MCF 10A (cell line): ENCODE measurements at regions not wholly inside any gene's neighbourhood (a gene's known extent, or its start where the extent isn't known, plus 50 kb on each side); places are given as distances from the start of the nearest gene placed in this dataset.

Source experiments
- BruUV-seq: library from RNA; stranded (reverse); fragments of 400-500 nt; replicated peaks from 2 replicates; lab custom pipeline; 2021; lab: Mats Ljungman, UMichigan
- CTCF ChIA-PET: fragments of 300-600 bp; sonication (Branson Sonifier 250); formaldehyde crosslinking; extraction: SDS; loops from one replicate; lab custom pipeline; 2021; ENCODE audit warnings: antibody characterized with exemption, inconsistent platforms; lab: Yijun Ruan, JAX
- POLR2A ChIA-PET: fragments of 300-600, 350-650 bp; sonication (Branson Sonifier 250); formaldehyde crosslinking; extraction: SDS; loops from one replicate; lab custom pipeline; 2020; ENCODE audit warnings: antibody characterized with exemption, inconsistent platforms; lab: Yijun Ruan, JAX
- DNase-seq: peaks from one replicate; pipeline ENCODE4 v3.0.0-alpha.2; 2018; ENCODE audit not compliant: unreplicated experiment
- H3K27ac Mint-ChIP-seq: one replicate; pipeline ENCODE4 v1.8.0; 2022; ENCODE audit warnings: mild to moderate bottlenecking, low read depth, mixed read lengths; ENCODE audit not compliant: unreplicated experiment
- H3K27me3 Mint-ChIP-seq: one replicate; pipeline ENCODE4 v1.8.0; 2022; ENCODE audit warnings: mixed read lengths; ENCODE audit not compliant: insufficient read depth, unreplicated experiment
- H3K36me3 Mint-ChIP-seq: one replicate; pipeline ENCODE4 v1.8.0; 2022; ENCODE audit warnings: mild to moderate bottlenecking, moderate library complexity, mixed read lengths; ENCODE audit not compliant: insufficient read depth, unreplicated experiment
- H3K4me1 Mint-ChIP-seq: one replicate; pipeline ENCODE4 v1.8.0; 2022; ENCODE audit warnings: mixed read lengths; ENCODE audit not compliant: insufficient read depth, unreplicated experiment
- H3K4me3 Mint-ChIP-seq: one replicate; pipeline ENCODE4 v1.8.0; 2022; ENCODE audit warnings: mild to moderate bottlenecking, moderate library complexity, mixed read lengths; ENCODE audit not compliant: unreplicated experiment
- H3K9me3 Mint-ChIP-seq: one replicate; pipeline ENCODE4 v1.8.0; 2022; ENCODE audit warnings: mixed read lengths; ENCODE audit not compliant: unreplicated experiment
- intact Hi-C: fragments of 100-400 bp; cut with micrococcal nuclease; formaldehyde crosslinking; loops from 2 replicates; pipeline ENCODE4 v1.14.1; 2022
- TF ChIP-seq, protein P1 (sequence below): fragments of 200-600 bp; IDR thresholded peaks from one replicate; pipeline ENCODE4 v1.8.0; 2022; ENCODE audit warnings: antibody characterized with exemption, mild to moderate bottlenecking; ENCODE audit not compliant: unreplicated experiment

DNA sequence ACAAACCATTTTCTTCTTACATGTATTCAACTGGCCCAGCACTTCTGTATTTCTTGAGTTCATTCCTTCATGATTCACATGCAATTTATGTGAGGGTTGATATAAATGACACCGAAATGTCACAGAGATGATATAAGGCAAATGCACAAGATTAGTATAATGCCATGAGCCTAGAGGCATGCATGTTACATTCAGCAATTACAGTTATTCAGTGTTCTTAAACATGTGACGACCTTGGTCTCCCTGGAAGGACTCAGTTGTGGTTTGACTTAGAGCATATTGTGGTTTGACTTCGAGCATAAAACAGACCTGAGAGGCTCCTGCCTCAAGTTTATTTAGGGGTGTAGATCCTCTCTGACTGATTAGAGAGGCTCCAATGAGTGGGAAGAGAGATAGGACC lies 752.1 kb upstream of the POM121L12 start:
- Mint-ChIP-seq H3K9me3 (no peaks in the 10 kb centered on the region), H3K4me1 (no peaks in the 10 kb centered on the region), H3K27me3 (no peaks in the 10 kb centered on the region), H3K27ac (no peak overlapping the region), H3K4me3 (no peak overlapping the region), H3K36me3 (no peaks in the 10 kb centered on the region)
- TF ChIP-seq, protein P1, sequence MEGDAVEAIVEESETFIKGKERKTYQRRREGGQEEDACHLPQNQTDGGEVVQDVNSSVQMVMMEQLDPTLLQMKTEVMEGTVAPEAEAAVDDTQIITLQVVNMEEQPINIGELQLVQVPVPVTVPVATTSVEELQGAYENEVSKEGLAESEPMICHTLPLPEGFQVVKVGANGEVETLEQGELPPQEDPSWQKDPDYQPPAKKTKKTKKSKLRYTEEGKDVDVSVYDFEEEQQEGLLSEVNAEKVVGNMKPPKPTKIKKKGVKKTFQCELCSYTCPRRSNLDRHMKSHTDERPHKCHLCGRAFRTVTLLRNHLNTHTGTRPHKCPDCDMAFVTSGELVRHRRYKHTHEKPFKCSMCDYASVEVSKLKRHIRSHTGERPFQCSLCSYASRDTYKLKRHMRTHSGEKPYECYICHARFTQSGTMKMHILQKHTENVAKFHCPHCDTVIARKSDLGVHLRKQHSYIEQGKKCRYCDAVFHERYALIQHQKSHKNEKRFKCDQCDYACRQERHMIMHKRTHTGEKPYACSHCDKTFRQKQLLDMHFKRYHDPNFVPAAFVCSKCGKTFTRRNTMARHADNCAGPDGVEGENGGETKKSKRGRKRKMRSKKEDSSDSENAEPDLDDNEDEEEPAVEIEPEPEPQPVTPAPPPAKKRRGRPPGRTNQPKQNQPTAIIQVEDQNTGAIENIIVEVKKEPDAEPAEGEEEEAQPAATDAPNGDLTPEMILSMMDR, result no peak
- no TSS peak for BruUV-seq
- POLR2A ChIA-PET, result no interaction called here
- intact Hi-C loops, result no loop called here
- DNase-seq, result no peak
- CTCF ChIA-PET, result no interaction called here

DNA sequence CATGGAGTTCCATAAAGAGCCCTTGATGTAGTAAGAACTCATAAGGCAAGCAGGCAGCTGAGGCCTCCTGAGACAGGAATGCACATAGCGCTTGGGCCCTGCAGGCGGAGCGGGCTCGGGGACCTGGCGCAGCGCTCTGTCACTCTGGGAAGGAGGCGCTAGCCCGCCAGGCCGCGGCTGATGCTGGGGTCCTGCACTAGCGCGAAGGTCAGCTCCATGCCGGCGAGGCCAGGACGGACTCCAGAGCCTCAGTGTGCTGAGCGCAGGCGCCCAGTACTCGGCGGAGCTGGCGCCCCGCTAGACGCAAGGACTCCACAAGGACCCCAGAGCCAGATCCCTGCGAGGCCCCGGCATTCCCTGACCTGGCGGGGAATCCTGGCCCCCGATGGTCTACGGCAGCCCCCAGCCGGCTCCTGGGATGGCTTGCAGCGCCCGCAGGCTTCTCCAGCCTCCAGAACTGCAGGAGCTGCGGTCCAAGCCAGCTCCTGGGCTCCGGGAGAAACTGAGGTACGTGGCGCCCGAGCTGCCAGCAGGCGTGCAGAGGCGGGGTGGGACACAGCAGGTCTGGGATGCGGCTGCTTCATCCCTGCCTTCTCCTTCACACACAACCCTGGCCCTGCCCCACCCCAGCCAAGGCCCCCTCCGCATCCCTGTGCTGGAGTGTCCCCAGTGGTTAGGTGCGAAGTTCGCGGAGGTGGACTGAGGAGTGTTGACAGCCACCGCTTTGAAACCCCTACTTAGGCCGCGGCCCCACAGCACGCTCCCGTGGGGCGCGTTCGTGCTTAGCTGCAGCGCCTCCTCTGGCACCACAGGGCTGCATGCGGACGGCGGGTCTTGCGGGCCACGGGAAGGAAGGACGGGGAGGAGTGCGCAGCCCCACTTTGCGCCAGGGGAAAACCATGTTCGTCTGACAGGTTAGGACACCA lies 761.5 kb upstream of the POM121L12 start:
- no peak for DNase-seq
- no peak overlapping the region for H3K27ac Mint-ChIP-seq
- intact Hi-C loops, result no loop called here
- TF ChIP-seq, protein P1, result no peak
- BruUV-seq, result no TSS peak
- no peak overlapping the region for H3K4me3 Mint-ChIP-seq
- no peaks in the 10 kb centered on the region for H3K27me3 Mint-ChIP-seq
- ChIA-PET CTCF (interaction anchor here (0.5 to 0.7 kb wide), 2 partner anchors 17 to 72 kb away, joined by 3 to 5 read pairs; no protein-coding TSS in a partner anchor), POLR2A (no interaction called here)
- no peaks in the 10 kb centered on the region for H3K36me3 Mint-ChIP-seq
- no peaks in the 10 kb centered on the region for H3K4me1 Mint-ChIP-seq
- H3K9me3 Mint-ChIP-seq, result no peaks in the 10 kb centered on the region

DNA sequence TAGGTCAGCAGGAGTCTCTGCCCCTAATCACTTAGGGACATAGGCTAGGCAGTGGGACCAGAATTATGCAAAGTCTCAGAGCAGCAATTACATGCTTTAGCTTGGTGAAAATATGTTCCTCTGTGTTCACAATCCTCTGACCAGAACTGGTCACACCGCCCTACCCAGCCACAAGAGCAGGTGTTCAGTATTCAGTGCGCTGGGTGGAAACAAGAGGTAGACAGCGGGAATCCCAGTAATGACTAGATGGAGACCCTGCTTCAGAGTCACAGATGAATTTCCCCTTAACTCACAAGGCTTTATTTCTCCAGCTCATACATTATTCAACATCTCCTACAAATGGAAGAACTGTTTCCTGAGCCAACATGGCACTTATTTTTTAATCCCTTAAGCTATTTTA lies 763.7 kb upstream of the POM121L12 start:
- DNase-seq, result no peak
- no TSS peak for BruUV-seq
- no peak overlapping the region for H3K27ac Mint-ChIP-seq
- TF ChIP-seq, protein P1, result no peak
- H3K9me3 Mint-ChIP-seq, result no peaks in the 10 kb centered on the region
- intact Hi-C loops, result no loop called here
- no peaks in the 10 kb centered on the region for H3K4me1 Mint-ChIP-seq
- H3K4me3 Mint-ChIP-seq, result no peak overlapping the region
- no peaks in the 10 kb centered on the region for H3K27me3 Mint-ChIP-seq
- ChIA-PET POLR2A (no interaction called here), CTCF (no interaction called here)
- no peaks in the 10 kb centered on the region for H3K36me3 Mint-ChIP-seq

DNA sequence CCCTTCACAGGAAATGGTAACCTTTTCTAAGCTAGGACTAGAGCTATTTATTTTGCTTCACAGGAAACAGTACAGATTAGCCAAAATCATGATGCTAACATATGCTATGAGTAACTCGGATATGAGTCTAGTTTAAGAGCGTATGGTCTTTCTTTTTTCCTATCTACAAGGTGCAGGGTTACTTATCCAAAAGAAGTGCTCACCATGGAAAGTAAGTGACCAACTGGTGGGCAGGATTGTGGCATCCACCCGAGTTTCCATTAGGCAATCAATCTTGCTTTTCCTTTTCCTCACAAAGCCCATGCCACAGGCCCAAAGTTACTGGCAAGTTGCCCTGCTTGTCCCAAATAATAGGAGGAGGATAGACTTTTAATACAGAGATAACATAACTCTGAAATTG lies 765.1 kb upstream of the POM121L12 start:
- TF ChIP-seq, protein P1, result no peak
- Mint-ChIP-seq H3K36me3 (no peaks in the 10 kb centered on the region), H3K27ac (no peak overlapping the region), H3K27me3 (no peaks in the 10 kb centered on the region), H3K9me3 (no peaks in the 10 kb centered on the region), H3K4me3 (no peak overlapping the region), H3K4me1 (no peaks in the 10 kb centered on the region)
- CTCF ChIA-PET, result interaction anchor here (0.6 kb wide), 1 partner anchor 17 kb away, joined by 3 read pairs; no protein-coding TSS in a partner anchor
- intact Hi-C loops, result no loop called here
- no peak for DNase-seq
- no TSS peak for BruUV-seq
- POLR2A ChIA-PET, result no interaction called here
